OCI-LY3 (cell line): ENCODE measurements at regions not wholly inside any gene's neighbourhood (a gene's known extent, or its start where the extent isn't known, plus 50 kb on each side); places are given as distances from the start of the nearest gene placed in this dataset.

Source experiments
- H2AFZ ChIP-seq: fragments of 200-600, 300-600 bp; shearing (Covaris generic); 2 replicates; pipeline ENCODE4 v1.6.0; 2014; ENCODE audit warnings: antibody characterized with exemption, low read depth, low read length
- H3K27ac ChIP-seq: fragments of 200-600, 300-600 bp; sonication (generic); 2 replicates; pipeline ENCODE4 v1.5.1; 2014; ENCODE audit warnings: mild to moderate bottlenecking, low read length, moderate library complexity, mixed read lengths
- H3K27me3 ChIP-seq: fragments of 200-600, 300-600 bp; sonication (generic); 2 replicates; pipeline ENCODE4 v1.6.1; 2014; ENCODE audit warnings: low read depth, low read length, mixed read lengths
- H3K36me3 ChIP-seq: fragments of 200-600, 300-600 bp; sonication (generic); replicated peaks from 2 replicates; pipeline ENCODE3; 2014; ENCODE audit warnings: low read depth, low read length, mixed read lengths
- H3K4me1 ChIP-seq: fragments of 300-600, 200-600 bp; sonication (generic); 2 replicates; pipeline ENCODE4 v1.6.1; 2014; ENCODE audit warnings: low read length, mixed read lengths
- H3K4me2 ChIP-seq: fragments of 200-600, 300-600 bp; sonication (generic); 2 replicates; pipeline ENCODE4 v1.6.1; 2014; ENCODE audit warnings: low read length, mixed read lengths
- H3K4me3 ChIP-seq: fragments of 300-600, 200-600 bp; sonication (generic); 2 replicates; pipeline ENCODE4 v1.5.1; 2014; ENCODE audit warnings: antibody characterized with exemption, mild to moderate bottlenecking, low read length, moderate library complexity
- H3K79me2 ChIP-seq: fragments of 300-600, 200-600 bp; shearing (Covaris generic); 2 replicates; pipeline ENCODE4 v1.6.1; 2014; ENCODE audit warnings: mild to moderate bottlenecking, low read length, mixed read lengths
- H3K9ac ChIP-seq: fragments of 300-600, 200-600 bp; shearing (Covaris generic); 2 replicates; pipeline ENCODE4 v1.6.0; 2014; ENCODE audit warnings: mild to moderate bottlenecking, low read length, moderate library complexity
- H3K9me3 ChIP-seq: fragments of 200-600, 300-600 bp; shearing (Covaris generic); 2 replicates; pipeline ENCODE4 v1.6.1; 2014; ENCODE audit warnings: low read length, mixed read lengths; ENCODE audit not compliant: insufficient read depth
- H4K20me1 ChIP-seq: fragments of 200-600, 300-600 bp; sonication (generic); 2 replicates; pipeline ENCODE4 v1.6.1; 2016; ENCODE audit warnings: low read length, mixed read lengths; ENCODE audit not compliant: insufficient read depth
- EZH2phosphoT487 ChIP-seq: fragments of 200-600 bp; shearing (Covaris generic); IDR thresholded peaks from 2 replicates; pipeline ENCODE4 v1.6.1; 2018; ENCODE audit warnings: antibody characterized with exemption, mixed run types, low read depth
- TF ChIP-seq, protein P1 (sequence below): fragments of 200-600, 300-600 bp; sonication (generic); IDR thresholded peaks from 2 replicates; pipeline ENCODE4 v1.5.1; 2014; ENCODE audit warnings: antibody characterized with exemption, low read length, low read depth

DNA sequence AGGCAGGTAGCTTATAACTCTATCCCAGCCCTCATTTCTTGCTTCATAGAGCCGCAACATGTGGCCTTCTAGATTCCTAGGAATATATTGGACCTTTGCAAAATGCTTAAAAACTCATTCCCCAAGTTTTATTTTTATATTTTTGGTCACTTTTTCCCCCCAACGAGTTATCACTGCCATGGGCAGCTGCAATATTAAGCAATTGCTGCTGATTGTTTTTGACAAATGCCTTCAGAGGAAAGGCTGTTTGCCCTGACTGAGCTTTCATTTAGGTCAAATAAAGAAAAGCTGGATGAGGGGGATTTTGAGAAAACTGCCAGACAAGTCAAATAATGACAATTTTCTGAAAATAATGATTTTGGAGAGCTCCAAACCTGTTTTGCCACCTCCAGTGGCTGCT lies 976.9 kb upstream of the MBL2 start:
- Histone ChIP-seq H3K79me2 (no peaks in the 10 kb centered on the region), H3K4me2 (no peak overlapping the region), H4K20me1 (no peaks in the 10 kb centered on the region), H2AFZ (no peak overlapping the region), H3K27ac (no peak overlapping the region), H3K9me3 (no peaks in the 10 kb centered on the region), H3K4me3 (no peak overlapping the region), H3K36me3 (no peaks in the 10 kb centered on the region), H3K9ac (no peak overlapping the region), H3K4me1 (no peaks in the 10 kb centered on the region), H3K27me3 (no peaks in the 10 kb centered on the region)
- TF ChIP-seq EZH2phosphoT487 = no peak
- TF ChIP-seq, protein P1, sequence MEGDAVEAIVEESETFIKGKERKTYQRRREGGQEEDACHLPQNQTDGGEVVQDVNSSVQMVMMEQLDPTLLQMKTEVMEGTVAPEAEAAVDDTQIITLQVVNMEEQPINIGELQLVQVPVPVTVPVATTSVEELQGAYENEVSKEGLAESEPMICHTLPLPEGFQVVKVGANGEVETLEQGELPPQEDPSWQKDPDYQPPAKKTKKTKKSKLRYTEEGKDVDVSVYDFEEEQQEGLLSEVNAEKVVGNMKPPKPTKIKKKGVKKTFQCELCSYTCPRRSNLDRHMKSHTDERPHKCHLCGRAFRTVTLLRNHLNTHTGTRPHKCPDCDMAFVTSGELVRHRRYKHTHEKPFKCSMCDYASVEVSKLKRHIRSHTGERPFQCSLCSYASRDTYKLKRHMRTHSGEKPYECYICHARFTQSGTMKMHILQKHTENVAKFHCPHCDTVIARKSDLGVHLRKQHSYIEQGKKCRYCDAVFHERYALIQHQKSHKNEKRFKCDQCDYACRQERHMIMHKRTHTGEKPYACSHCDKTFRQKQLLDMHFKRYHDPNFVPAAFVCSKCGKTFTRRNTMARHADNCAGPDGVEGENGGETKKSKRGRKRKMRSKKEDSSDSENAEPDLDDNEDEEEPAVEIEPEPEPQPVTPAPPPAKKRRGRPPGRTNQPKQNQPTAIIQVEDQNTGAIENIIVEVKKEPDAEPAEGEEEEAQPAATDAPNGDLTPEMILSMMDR = no peak

DNA sequence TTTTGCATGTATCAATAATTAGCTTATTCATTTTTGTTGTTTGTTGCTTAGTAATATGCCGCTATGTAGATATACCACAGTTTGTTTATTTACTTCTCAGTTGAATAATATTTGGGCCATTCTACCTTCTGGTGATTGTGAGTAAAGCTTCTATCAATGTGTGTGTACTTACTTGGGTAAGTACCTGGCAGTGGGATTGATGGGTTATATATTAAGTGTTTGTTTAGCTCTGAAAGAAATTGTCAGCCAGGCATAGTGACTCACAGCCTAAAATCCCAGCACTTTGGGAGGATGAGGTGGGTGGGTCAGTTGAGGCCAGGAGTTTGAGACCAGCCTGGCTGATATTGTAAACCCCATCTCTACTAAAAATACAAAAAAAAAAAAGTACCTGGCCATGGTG lies 975.7 kb upstream of the MBL2 start:
- Histone ChIP-seq H2AFZ (no peak overlapping the region), H3K9ac (no peak overlapping the region), H3K4me1 (no peaks in the 10 kb centered on the region), H3K36me3 (no peaks in the 10 kb centered on the region), H3K9me3 (no peaks in the 10 kb centered on the region), H3K27ac (no peak overlapping the region), H3K4me2 (no peak overlapping the region), H3K27me3 (no peaks in the 10 kb centered on the region), H3K4me3 (no peak overlapping the region), H3K79me2 (no peaks in the 10 kb centered on the region), H4K20me1 (no peaks in the 10 kb centered on the region)
- TF ChIP-seq, protein P1 = no peak

DNA sequence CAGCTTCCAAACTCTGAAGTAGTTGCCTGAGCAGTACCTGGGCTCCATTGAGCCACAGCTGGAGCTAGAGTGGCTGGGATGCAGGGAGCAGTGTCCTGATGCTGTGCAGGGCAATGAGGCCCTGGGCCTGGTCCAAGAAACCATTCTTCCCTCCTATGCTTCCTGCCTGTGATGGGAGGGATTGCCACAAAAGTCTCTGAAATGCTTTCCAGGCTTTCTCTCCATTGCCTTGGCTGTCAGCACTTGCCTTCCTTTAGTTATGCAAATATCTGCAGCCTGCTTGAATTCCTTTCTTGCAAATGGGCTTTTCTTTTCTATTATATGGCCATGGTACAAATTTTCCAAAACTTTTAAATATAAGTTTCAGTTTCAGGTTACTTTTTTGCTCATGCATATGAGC lies 972.2 kb upstream of the MBL2 start:
- H4K20me1 ChIP-seq = no peaks in the 10 kb centered on the region
- H3K9ac ChIP-seq = no peak overlapping the region
- H3K9me3 ChIP-seq = no peaks in the 10 kb centered on the region
- TF ChIP-seq, protein P1 = no peak
- no peak for TF ChIP-seq EZH2phosphoT487
- no peaks in the 10 kb centered on the region for H3K4me1 ChIP-seq
- no peaks in the 10 kb centered on the region for H3K79me2 ChIP-seq
- H3K27me3 ChIP-seq = no peaks in the 10 kb centered on the region
- no peak overlapping the region for H2AFZ ChIP-seq
- H3K4me3 ChIP-seq = no peak overlapping the region
- H3K4me2 ChIP-seq = no peak overlapping the region
- H3K27ac ChIP-seq = no peak overlapping the region
- H3K36me3 ChIP-seq = no peaks in the 10 kb centered on the region

DNA sequence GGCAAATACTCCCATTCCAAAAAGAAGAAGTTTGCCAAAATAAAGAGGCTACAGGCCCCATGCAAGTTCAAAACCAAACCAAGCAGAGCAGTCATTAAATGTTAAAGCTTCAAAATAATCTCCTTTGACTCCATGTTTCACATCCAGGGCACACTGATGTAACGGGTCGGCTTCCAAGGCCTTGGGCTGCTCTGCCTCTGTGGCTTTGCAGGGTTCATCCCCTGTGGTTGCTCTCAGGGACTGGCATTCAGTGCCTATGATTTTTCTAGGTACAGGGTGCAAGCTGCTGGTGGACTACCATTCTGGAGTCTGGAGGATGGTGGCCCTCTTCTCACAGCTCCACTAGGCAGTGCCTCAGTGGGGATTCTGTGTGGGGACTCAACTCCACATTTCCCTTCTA lies 971.6 kb upstream of the MBL2 start:
- H3K4me2 ChIP-seq = no peak overlapping the region
- no peak for TF ChIP-seq EZH2phosphoT487
- TF ChIP-seq, protein P1 = no peak

More for the DNA sequence above, 971.6 kb upstream of the MBL2 start:
- Histone ChIP-seq H3K27ac (no peak overlapping the region), H3K27me3 (no peaks in the 10 kb centered on the region), H3K9ac (no peak overlapping the region), H2AFZ (no peak overlapping the region), H4K20me1 (no peaks in the 10 kb centered on the region), H3K36me3 (no peaks in the 10 kb centered on the region), H3K4me3 (no peak overlapping the region), H3K79me2 (no peaks in the 10 kb centered on the region), H3K9me3 (no peaks in the 10 kb centered on the region), H3K4me1 (no peaks in the 10 kb centered on the region)
